BLaER1 (cell line): ENCODE measurements at regions not wholly inside any gene's neighbourhood (a gene's known extent, or its start where the extent isn't known, plus 50 kb on each side); places are given as distances from the start of the nearest gene placed in this dataset.

Experiments used
- H3K27ac ChIP-seq: shearing (Covaris generic); formaldehyde crosslinking; 2 replicates; pipeline ENCODE4 v1.8.1; 2022
- H3K27me3 ChIP-seq: shearing (Covaris generic); formaldehyde crosslinking; 2 replicates; pipeline ENCODE4 v1.8.1; 2022
- H3K36me3 ChIP-seq: shearing (Covaris generic); formaldehyde crosslinking; 2 replicates; pipeline ENCODE4 v1.8.1; 2022
- H3K4me1 ChIP-seq: shearing (Covaris generic); formaldehyde crosslinking; 2 replicates; pipeline ENCODE4 v1.8.1; 2022
- H3K4me2 ChIP-seq: shearing (Covaris generic); formaldehyde crosslinking; 2 replicates; pipeline ENCODE4 v1.8.1; 2022
- H3K4me3 ChIP-seq: shearing (Covaris generic); formaldehyde crosslinking; 2 replicates; pipeline ENCODE4 v1.8.1; 2022
- H3K9ac ChIP-seq: shearing (Covaris generic); formaldehyde crosslinking; 2 replicates; pipeline ENCODE4 v1.8.1; 2022
- H3K9me3 ChIP-seq: shearing (Covaris generic); formaldehyde crosslinking; 2 replicates; pipeline ENCODE4 v1.8.1; 2022
- H4K20me1 ChIP-seq: shearing (Covaris generic); formaldehyde crosslinking; 2 replicates; pipeline ENCODE4 v1.8.1; 2022
- Cebpa-rat ChIP-seq: shearing (Covaris generic); IDR thresholded peaks from 2 replicates; pipeline ENCODE4 v1.8.1; 2022

- Histone ChIP-seq H3K36me3 (no peaks in the 10 kb centered on the region), H3K27me3 (no peaks in the 10 kb centered on the region), H3K9me3 (peaks cover 22% of the 10 kb centered on the region), H4K20me1 (no peaks in the 10 kb centered on the region), H3K4me3 (no peak overlapping the region), H3K4me1 (no peaks in the 10 kb centered on the region), H3K27ac (no peak overlapping the region), H3K4me2 (no peak overlapping the region), H3K9ac (no peak overlapping the region)
- no peak for TF ChIP-seq Cebpa-rat
These were observed 151.5 kb downstream of the ASB1 start for GRCh38 chr2:238578256-238578655.

GRCh38 chr2:238580486-238580885, 153.8 kb downstream of the ASB1 start:
- Histone ChIP-seq H3K9ac (no peak overlapping the region), H3K4me3 (no peak overlapping the region), H4K20me1 (no peaks in the 10 kb centered on the region), H3K36me3 (no peaks in the 10 kb centered on the region), H3K9me3 (peaks cover 26% of the 10 kb centered on the region), H3K27ac (no peak overlapping the region), H3K4me1 (peaks cover 14% of the 10 kb centered on the region), H3K27me3 (no peaks in the 10 kb centered on the region), H3K4me2 (no peak overlapping the region)
- no peak for TF ChIP-seq Cebpa-rat

GRCh38 chr2:238581126-238581525, 154.4 kb downstream of the ASB1 start:
- H3K9me3 ChIP-seq: peaks cover 26% of the 10 kb centered on the region
- no peak for TF ChIP-seq Cebpa-rat
- no peaks in the 10 kb centered on the region for H3K27me3 ChIP-seq
- H3K4me1 ChIP-seq: peaks cover 20% of the 10 kb centered on the region
- no peak overlapping the region for H3K27ac ChIP-seq
- no peaks in the 10 kb centered on the region for H4K20me1 ChIP-seq
- H3K4me2 ChIP-seq: no peak overlapping the region
- no peaks in the 10 kb centered on the region for H3K36me3 ChIP-seq
- no peak overlapping the region for H3K4me3 ChIP-seq
- no peak overlapping the region for H3K9ac ChIP-seq

GRCh38 chr2:238582159-238582558, 155.4 kb downstream of the ASB1 start:
- H3K27me3 ChIP-seq: no peaks in the 10 kb centered on the region
- TF ChIP-seq Cebpa-rat: no peak
- H3K27ac ChIP-seq: no peak overlapping the region
- no peak overlapping the region for H3K4me2 ChIP-seq
- H3K9ac ChIP-seq: no peak overlapping the region
- peaks cover 17% of the 10 kb centered on the region; the same call in 1 of the 2 replicates for H3K9me3 ChIP-seq
- H4K20me1 ChIP-seq: no peaks in the 10 kb centered on the region
- H3K4me1 ChIP-seq: peaks cover 31% of the 10 kb centered on the region
- no peaks in the 10 kb centered on the region for H3K36me3 ChIP-seq
- no peak overlapping the region for H3K4me3 ChIP-seq

GRCh38 chr2:238584617-238585016, 157.9 kb downstream of the ASB1 start:
- no peak for TF ChIP-seq Cebpa-rat
- Histone ChIP-seq H3K27me3 (no peaks in the 10 kb centered on the region), H3K4me2 (peak overlapping the region; percentile 4; the same call in 1 of the 2 replicates), H3K4me3 (no peak overlapping the region), H4K20me1 (no peaks in the 10 kb centered on the region), H3K36me3 (no peaks in the 10 kb centered on the region), H3K9ac (no peak overlapping the region), H3K9me3 (peaks cover 17% of the 10 kb centered on the region; the same call in 1 of the 2 replicates), H3K27ac (no peak overlapping the region), H3K4me1 (peaks cover 31% of the 10 kb centered on the region)

GRCh38 chr2:238585836-238586821, 159.4 kb downstream of the ASB1 start:
- no peak for TF ChIP-seq Cebpa-rat
- Histone ChIP-seq H3K27ac (peak overlapping the region; percentile 46; the same call in 1 of the 2 replicates), H3K4me3 (peak overlapping the region; percentile 3; the same call in 1 of the 2 replicates), H3K4me2 (peak overlapping the region; percentile 82), H3K4me1 (peaks cover 31% of the 10 kb centered on the region), H3K36me3 (no peaks in the 10 kb centered on the region), H3K9me3 (peaks cover 17% of the 10 kb centered on the region; the same call in 1 of the 2 replicates), H4K20me1 (no peaks in the 10 kb centered on the region), H3K9ac (peak overlapping the region; percentile 16; the same call in 1 of the 2 replicates), H3K27me3 (no peaks in the 10 kb centered on the region)

- 0 out of 2 replicates have a peak overlapping the region, but pooled peaks have one; percentile 46 for H3K27ac ChIP-seq
- no peak overlapping the region for H3K9ac ChIP-seq
- no peaks in the 10 kb centered on the region for H3K27me3 ChIP-seq
- no peak for TF ChIP-seq Cebpa-rat
- peak overlapping the region; percentile 82 for H3K4me2 ChIP-seq
- peaks cover 31% of the 10 kb centered on the region for H3K4me1 ChIP-seq
- H3K36me3 ChIP-seq: no peaks in the 10 kb centered on the region
- H4K20me1 ChIP-seq: no peaks in the 10 kb centered on the region
- no peak overlapping the region for H3K4me3 ChIP-seq
- peaks cover 14% of the 10 kb centered on the region; the same call in 1 of the 2 replicates for H3K9me3 ChIP-seq
These were observed 160.4 kb downstream of the ASB1 start for GRCh38 chr2:238586931-238587775.

GRCh38 chr2:238587776-238588660, 161.3 kb downstream of the ASB1 start:
- Histone ChIP-seq H3K9ac (no peak overlapping the region), H3K9me3 (peaks cover 6% of the 10 kb centered on the region; the same call in 1 of the 2 replicates)
- TF ChIP-seq Cebpa-rat: no peak

More at GRCh38 chr2:238587776-238588660, 161.3 kb downstream of the ASB1 start:
- Histone ChIP-seq H4K20me1 (no peaks in the 10 kb centered on the region), H3K4me3 (no peak overlapping the region), H3K4me1 (peaks cover 31% of the 10 kb centered on the region), H3K4me2 (no peak overlapping the region), H3K36me3 (no peaks in the 10 kb centered on the region), H3K27ac (0 out of 2 replicates have a peak overlapping the region, but pooled peaks have one; percentile 26), H3K27me3 (no peaks in the 10 kb centered on the region)
